ENCODE measurements at regions not wholly inside any gene's neighbourhood (a gene's known extent, or its start where the extent isn't known, plus 50 kb on each side); places are given as distances from the start of the nearest gene placed in this dataset.

DNA sequence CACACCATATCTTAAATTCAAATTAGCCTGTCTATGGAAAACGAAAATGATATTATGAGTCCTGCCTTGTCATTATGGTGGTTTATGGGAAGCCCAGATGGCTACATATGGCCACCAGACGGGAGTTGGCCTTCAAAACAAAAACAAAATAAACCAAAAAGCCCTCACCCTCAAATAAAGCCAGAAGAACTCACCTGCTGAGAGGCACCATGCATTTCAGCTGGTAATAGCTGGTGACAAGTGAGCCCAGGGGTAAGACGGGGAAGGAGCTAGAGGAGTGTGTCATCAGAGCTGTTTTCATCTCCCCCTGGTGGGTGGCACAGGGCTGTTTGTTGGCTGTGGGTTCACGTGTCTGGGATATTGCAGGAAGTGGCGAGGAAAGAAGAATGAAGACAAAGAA, 152.9 kb downstream of the EFNB2 start:
- no peak for DNase-seq

DNA sequence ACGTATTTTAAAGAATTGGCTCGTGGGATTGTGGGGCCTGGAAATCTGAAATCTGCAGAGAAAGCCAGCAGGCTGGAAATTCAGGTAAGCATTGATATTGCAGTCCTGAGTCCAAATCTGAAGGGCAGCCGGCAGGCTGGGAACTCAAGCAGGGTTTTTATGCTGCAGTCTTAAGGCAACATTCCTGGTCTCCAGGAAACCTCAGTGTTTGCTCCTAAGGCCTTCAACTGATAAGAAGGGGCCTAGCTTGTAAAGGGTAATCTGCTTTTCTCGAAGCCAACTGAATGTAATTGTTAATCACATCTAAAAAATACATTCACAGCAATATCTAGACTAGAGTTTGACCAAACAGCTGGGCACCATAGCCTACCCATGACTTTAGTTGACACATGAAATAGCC, 154.4 kb downstream of the EFNB2 start:
- no peak for DNase-seq

DNA sequence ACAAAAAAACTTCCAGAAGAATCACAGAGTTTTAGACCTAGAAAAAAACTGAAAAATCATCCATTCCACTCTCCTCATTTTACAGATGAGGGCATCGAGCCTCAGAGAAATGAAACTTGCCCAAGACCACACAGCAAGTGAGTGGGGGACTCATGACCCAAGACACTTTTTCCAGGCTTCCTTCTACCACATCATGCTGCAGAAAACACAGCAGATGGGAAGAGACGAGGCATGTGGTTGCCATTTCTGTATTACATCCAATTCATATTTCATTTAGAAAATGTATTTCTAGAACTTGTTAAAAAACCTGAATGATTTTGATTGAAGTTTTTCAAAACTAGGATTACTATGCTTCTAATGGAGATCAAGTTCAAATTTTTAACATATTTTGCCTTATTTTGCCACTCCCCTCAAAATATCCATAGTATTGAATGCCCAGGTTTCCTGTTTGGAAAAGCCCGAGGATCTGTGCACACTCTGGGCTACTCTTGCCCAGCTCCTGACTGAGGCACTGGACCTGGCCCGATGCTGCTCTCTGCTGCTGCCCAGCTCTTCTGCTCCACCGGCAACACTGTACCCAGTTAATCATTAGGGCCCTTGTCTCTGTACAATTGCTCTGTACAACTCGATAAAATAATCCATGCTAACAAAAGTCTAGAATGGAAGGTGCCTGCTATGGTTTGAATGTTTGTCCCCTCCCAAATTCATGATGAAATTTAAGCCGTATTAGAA, 157.4 kb downstream of the EFNB2 start:
- no peak for DNase-seq

DNA sequence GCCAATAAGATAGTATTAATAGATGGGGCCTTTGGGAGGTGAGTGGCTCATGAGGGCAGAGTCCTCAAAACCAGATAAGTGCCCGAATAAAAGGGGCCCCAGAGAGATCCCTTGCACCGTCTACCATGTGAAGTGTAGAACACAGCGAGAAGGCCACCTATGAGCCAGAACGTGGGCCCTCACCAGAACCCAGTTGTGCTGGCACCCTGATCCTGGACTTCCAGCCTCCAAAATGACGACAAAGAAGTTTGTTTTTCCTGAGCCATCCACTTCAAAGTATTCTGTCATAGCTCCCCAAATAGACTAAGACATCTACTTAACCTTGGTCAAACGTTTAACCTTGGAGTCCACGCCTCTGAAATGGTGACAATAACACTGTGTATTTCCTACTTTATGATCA, 158.1 kb downstream of the EFNB2 start:
- no peak for DNase-seq

DNA sequence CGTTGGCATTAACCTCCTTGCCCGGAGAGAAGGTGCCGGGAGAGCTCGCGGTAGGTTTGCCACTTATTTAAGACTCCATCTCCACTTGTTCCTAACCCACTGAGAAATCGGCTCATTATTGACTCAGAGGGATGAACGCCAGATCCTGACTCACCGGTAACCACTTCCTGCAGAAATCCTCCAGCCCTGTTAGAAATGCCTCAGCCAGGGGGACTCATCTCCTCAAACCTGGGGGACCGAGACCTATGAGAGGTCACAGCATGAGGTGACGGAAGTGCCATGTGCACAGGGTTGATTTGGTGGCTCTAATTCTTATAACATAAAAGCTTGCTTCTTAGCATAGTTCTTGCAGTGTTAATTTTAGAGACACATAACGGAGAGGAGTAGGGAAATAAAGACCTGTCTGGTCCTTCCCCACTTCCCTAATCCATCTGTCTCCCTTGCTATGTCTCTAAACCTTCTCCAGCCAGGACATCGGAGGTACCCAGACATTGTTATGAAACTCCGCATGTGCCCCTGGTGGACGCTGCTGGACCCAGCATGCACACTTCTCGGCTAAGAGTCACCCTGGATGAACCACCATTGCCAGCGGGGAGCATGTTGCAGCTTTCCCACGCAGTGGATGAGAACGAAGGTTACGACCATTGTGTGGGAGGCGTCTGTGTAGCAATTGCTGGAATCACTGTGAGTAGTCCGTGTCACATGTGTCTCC, 158.9 kb downstream of the EFNB2 start:
- no peak for DNase-seq

DNA sequence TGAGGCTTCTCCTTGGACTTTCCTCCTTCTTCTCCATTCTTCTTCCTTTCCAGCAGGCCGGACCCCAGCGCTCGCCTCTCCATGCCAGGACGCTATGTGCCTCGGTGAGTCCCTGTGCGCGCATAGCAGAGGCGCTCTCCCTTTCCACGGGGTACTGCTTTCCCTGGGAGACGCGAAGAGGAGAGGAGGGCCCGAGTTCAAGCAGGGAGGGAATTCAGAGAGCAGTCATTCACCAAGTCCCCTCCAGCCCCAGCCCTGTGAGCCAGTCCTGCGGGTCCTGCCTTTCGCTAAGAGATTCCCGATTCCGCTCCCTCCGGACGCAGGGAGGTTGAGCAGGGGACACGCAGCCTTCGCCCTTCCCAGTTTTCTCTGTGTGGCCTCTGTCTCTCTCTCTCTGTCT, 160.4 kb downstream of the EFNB2 start:
- DNase-seq: no peak

DNA sequence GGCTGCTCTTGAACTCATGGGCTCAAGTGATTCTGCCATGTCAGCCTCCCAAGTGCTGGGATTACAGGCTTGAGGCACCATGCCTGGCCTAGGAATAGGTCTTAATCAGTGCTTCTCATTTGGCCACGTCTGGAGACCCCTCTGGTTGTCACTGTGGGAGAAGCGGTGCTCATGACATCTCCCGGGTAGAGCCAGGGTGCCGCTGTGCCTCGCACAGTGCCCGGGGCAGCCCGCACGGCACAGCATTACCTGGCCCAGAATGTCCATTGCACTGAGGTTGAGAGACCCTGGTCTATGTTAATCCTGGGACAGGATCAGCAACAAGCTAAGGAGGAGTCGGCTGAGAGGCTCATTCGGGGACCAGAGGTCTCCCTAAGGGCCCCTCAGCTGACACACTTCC, 160.8 kb downstream of the EFNB2 start:
- DNase-seq: no peak

DNA sequence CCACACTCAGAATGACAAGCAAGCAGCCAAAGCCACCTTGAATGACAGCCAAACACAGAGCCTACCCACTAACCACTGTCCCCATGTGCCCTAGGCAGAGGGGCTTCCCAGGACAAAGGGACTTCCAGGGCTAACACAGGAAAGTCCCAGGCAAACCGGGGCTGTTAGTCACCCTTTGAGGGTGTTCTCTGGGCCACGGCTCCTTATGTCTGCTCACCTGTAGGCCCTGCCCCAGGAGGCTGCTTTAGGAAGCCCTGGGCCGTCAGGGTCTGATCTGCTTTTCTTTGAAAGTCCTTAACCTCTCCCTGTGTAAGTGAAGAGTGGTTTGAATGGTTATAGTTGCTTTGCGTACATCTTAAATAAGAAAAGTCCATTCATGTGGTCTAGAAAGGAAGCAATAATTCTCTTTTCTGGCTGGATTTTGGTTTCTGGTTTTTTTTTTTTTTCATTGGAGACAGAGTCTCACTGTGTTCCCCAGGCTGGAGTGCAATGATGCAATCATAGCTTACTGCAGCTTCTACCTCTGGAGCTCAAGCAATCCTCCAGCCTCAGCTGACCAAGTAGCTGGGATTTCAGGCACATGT, 161.4 kb downstream of the EFNB2 start:
- no peak for DNase-seq

DNA sequence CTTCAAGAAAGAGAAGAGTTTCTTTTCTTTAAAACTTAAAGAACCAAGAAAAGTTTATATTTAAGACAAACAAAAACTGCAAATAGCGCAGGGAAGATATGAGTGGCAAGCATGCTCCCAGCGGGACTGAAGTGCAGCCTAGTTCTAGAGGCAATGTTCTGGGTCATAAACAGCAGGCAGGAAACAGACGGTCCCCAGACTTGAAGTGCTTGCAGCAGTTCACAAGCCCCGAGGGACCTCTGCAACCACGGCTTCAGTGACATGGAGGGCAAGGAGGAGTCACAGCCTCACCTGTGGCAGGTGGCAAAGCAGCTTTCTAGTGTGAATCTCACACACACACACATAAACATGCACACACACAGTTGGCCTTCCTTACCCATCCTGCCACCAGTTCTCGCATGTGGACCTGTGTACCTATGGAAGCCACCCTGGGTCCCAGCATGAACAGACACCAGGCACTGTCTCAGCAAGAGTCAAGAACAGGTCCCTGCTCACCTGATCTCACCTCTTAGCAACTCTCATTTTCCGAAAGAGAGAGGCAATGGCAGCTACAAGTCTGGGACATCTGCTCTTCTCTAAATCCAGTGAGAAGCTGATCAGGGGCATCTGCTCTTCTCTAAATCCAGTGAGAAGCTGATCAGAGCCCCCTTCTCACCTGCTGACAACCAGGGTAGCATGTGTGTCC, 162.0 kb downstream of the EFNB2 start:
- DNase-seq: no peak

DNA sequence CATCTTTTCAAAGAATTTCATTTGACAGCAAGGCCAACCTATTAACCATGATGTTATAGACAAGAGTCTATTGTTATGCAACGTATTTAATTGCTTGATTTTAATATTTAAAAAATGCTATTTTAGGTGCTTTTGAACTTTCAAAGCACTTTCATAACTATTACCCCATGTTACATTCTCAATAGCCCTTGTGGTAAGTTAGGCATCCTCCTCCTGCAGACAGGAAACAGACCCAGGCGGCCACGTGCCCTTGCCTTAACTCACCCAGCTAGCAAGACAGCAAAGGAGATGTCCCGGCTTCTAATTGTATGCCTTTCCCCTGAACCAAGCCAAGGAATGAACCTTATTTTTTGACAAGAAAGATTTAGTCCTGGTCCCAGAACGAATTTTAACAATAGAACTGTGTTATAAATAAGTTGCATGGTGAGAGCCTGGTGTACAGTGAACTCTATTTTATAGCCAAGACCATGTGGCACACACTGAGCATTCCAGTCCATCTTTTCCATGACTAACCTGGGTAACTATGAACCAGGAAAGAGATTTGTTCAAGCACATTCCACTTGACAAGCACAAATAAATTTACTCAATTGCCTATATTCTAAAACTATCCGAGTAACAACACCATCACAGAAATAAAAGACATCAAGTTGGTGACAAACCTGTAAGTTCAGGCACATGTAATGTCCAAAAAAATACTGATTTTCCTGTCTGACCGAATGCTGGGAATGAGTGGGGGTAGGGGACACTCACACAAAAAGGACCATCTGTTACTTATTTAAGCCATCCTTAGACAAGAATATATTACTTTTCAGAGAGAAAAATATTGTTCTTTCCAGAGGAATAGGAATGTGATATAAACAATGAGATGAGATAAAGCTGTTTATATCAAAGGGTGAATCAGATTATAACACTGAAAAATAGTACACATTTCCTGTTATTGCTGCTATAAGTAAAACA, 163.0 kb downstream of the EFNB2 start:
- DNase-seq: no peak

DNA sequence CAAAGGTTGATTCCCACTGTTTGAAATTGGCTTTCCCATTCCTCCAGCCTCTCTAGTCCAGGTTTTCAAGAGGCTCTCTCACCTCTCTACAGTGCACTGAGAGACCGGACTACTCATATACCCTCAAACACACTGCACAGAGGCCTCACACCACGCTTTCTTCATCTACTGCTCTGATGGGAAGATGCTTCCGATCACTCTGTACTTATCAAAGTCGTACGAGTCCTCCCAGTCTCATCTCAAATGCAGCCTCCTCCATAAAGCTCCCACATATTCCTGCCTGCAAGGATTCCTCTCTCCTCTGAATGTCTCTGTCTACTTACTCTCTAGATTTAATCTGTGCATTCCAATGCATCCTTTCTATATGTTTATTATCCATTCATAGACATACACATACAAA, 164.4 kb downstream of the EFNB2 start:
- DNase-seq: no peak

DNA sequence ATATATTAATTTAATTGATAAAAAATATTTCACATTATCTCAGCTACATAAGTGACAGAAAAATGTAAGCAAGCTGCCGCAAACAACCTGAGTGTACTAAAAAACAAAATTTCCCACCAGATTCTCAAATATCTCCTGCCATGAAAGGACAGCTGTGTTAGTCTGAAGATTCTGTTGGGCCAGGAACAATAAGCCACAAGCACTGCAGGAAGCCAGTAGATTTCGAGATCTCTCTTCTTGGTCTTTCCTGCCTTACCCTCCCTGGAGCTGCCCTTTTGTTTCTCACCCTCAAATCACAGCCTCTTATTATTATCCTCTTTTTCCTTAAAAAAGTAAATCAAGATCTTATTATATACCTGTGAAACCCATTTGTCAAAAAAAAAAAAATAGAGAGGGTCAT, 165.6 kb downstream of the EFNB2 start:
- DNase-seq: no peak

DNA sequence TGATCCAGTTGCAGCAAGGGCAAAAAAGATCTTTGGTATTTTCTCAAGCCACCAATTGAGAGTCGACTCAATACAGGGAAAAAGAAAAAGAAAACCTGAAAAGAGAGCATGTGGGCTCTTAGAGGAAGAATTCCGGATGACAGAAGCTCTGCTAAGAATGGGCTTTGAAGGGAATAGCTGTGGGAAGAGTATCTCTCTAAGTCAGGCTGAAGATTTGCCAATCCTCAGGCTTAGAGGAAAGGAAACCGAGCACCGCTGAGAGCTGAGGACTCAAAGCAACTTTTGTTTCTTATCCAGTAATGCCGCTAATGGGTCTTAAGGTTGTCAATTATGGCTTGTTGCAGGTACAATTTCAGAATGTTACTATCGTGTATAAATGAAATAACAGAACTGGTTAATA, 166.4 kb downstream of the EFNB2 start:
- DNase-seq: no peak

DNA sequence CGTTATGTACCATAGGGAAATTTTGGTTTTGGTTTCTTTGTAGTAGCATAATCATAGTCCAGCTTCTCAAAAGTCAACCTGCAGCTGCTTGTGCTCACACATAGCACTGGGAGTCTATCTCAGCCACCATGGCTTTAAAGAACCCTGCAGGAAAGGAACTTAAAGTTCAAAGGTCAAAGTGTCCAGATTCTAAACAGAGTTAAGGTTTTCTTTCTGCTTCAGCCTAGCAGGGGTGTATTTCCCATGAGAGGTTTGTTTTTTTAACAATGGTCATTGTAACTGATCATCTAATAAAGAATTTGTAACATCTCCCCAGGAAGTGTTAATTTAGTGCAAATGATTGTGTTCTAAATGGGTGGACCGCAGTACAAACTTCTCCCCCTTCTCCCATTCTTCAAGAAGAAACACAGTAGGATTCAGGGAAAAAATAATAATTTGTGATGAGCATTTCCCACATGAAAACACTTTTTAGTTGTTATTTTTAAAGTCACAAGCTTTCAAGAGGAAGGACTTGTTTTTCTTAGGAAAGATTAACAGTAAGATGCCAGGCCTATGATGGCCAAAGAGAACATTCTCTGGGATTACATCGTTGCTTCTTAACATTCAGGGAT, 168.0 kb downstream of the EFNB2 start:
- no peak for DNase-seq

DNA sequence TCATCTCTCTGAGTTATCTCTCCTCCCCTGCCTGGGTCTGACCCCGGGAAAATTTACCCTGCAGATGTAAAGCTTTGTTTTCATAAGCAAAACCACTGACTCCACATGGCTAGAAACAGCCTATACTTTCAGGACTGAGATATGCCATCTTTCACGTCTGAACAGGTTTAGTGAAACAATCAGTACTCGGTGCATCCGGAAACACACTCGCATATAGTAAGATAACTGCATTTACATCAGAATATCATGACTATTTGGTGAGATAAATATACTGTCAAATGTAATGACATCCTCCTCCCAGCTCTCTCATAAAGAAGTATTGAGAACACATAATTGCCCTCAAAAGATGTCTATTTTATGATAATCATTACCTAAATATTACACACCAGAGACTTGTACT, 172.8 kb downstream of the EFNB2 start:
- no peak for DNase-seq

DNA sequence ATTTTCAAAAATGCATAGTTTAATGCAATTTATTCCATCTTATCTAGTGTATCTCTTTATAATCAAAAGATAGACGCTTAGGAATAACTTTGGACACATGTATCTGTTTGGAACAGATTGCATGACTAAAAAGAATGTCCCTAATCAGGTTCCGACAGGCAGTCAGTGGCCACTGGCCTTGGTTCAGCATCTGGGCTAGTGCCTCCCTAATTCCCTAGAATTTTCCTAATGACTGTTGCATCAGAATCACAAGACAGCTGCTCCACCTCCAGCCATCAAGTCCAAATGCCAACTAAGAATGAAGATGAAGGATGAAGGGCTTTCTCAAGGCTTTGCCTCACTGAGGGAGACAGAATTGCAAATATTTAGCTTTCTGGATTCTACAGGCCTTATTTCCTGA, 173.8 kb downstream of the EFNB2 start:
- no peak for DNase-seq

DNA sequence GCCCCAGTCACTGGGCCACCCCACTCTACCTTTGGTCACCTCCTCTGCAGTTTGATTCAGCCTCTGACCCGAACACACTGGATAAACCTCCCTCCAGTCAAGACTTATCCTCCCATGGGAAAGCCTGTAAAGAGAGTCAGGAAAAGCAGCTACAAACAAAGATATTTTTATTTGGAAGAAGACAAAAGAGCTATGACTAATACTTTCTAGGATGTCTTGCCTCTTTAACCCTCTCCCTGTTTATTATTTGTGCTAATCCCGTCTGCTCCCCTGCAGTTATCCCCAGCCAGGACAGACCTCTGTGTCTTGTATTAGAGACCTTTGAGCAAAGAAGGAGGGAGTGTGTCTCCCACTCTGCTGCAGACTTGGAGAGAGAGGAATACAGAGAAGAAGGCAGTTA, 178.3 kb downstream of the EFNB2 start:
- no peak for DNase-seq

DNA sequence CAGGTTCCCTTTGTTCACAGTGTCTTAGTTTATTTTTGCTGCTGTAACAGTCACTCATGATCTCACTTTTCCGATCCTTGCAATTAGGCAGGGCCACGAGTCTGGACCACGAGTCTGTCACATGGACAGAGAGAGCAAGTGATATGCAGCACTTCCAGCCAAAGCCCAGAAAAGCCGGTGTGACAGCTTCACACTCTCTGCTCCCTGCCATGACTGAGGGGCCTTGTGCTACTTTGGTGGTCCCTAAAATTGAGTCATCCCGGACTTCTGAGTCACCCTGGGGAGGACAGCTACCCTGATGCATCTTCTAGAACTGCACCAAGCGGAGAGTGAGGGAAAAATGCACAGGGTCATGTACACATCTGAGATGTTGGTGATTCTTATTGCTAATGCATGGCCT, 179.6 kb downstream of the EFNB2 start:
- DNase-seq: no peak

DNA sequence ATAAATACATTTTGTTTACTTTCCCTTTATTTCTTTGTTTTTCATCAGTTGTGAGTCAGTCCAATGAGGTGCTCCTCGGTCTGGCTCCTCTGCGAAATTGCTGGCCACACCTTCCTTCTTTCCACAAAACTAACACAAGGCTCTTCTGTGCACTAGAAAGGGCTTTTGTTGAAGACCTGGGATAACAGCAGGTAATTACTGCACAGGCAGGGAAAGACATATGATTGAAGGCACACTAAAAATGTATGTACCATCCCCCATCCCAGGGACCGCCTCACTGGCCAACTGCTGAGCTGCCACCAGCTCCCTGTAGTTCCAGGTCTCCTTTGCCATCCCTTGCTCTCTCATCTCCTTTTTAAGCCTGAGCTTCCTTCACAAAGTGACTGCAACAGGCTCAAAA, 180.5 kb downstream of the EFNB2 start:
- peak; percentile 15 for DNase-seq

DNA sequence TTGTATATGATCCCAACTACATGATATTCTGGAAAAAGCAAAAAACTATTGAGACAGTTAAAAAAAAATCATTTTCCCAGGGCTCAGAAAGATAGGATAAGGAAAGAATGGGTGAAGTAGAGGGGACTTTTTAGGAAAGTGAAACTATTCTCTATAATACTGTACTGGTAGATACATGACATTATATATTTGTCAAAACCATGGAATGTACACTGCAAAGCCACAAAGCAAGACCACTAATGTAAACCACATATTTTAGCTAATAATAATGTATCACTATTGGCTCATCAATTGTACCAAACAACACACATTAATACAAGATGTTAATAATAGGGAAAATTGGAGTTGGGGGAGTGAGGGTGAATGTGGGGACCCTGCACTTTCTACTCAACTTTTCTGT, 182.6 kb downstream of the EFNB2 start:
- DNase-seq: no peak

DNA sequence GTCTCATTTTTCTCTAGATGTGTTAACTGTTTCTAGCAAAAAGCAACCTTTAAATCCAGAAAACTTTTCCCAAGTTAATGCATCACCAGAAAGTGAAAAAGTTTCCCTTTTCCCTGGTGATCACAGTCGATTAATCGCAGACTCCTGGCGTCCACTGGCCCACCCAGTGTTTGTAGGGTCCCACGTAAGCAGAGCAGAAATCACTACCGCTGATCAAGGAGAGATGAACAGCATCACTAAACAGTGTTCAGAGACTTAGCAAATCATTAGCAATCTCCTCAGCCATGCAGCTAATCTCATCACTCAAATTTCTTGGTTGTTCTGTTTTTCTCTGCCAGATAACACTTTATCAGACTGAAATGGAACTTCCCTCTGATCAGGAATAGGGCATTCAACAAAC, 184.2 kb downstream of the EFNB2 start:
- no peak for DNase-seq

DNA sequence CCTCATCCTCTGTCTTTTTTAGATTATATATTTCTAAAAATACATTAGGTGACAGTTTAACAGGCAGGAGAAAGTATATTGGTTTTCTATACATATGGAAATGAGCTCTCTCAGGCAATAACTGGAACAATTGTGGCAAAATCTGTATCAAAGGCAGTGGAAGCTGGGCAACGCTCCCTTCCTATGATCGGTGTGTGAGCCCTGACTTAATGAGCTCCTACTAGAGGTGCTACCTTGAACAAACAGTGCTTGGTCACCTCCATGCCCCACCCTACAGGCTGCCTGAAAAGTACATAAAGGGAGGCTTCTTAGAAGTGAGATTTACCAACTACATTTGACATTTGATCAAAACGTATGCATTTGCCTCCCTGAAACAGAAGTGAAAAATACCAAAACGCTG, 185.3 kb downstream of the EFNB2 start:
- DNase-seq: no peak
